ENCODE measurements at regions not wholly inside any gene's neighbourhood (a gene's known extent, or its start where the extent isn't known, plus 50 kb on each side); places are given as distances from the start of the nearest gene placed in this dataset.

DNA sequence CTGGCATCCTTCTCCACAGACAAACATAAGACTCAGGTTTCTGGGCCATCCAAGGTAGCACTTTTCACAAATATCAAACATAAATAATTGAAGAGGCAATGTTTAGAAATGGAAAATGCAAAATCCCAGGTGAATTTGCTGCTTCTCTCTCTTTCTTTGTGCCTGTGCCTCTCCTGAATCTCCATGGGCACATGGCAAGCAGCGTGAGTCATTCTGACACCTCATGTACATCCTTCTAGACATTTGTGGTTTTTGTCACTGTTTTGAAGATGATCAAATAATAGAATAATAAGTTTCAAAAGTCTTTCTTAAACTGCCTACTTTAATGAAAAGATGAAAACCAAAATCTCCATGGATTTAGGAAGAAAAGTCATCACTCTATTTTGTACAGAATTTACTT lies 60.3 kb upstream of the RAB11FIP2 start:
- no peak for DNase-seq (ENCODE audit: low read depth)

DNA sequence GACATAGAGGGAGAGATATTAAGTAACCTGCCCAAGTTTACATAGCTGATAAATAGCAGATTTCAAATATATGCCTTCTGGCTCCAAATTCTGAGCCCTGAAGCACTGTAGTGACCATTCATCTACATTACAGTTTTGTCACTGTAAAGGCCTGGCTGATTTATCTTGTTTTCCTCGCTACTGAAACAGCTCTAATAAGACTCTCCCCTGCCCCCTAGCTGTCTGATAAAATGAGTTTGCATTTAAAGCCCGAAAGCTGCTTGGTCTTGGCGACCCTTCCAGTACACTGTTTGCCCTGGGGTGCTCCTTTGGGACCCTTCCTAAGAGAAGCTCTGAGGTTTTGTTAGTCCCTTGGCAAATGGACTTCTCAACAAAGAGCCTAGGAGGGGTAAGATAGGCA lies 59.7 kb upstream of the RAB11FIP2 start:
- no peak for DNase-seq (ENCODE audit: low read depth)

DNA sequence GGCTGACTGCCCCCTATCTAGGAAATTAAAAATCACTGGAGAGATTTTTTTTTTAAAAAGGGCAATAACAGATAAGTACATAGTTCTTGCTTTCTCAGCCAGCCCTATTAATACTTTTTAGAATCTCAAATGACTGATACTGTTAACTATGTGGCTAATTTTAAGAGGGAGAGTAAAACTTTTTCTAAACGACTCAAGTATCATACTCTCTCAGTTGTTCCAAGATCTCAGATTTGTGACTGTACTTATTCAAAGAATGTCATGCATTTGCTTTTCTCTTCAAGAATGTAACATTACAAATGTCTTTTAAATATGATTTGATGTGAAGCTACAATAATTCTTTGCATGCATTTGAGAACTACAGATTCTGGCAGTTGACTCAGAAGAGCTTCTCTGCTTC lies 55.4 kb upstream of the RAB11FIP2 start:
- DNase-seq (ENCODE audit: low read depth) = no peak

DNA sequence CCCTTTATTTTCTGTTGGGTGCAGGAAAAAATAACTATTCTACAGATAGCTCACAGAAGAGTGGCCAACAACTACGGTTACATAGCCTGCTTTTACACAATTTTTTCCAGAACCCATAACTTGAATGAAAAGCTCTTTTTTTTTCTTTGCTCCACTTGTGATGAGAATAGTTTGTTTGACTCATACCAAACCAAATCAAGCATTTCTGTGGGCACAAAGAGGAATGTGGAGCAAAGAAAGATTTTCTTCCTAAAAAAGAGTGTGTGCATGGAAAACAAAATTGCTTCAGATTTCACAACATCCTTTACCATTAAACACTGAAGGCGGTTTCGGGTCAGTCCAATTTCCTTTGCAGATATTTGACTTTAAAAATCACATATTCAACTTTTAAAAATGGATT lies 54.8 kb upstream of the RAB11FIP2 start:
- no peak for DNase-seq (ENCODE audit: low read depth)
